Keratinocyte (primary cell): ENCODE measurements at regions not wholly inside any gene's neighbourhood (a gene's known extent, or its start where the extent isn't known, plus 50 kb on each side); places are given as distances from the start of the nearest gene placed in this dataset.

Experiments
- DNase-seq: peaks from one replicate; pipeline ENCODE4 v3.0.0-alpha.2; 2011; ENCODE audit warnings: low read depth, missing footprints, low spot score
- FAIRE-seq: peaks from 2 replicates; lab custom pipeline; 2011; peaks lifted over from hg19 to GRCh38; lab: Jason Lieb, UNC
- H2AFZ ChIP-seq: 2 replicates; pipeline ENCODE4 v1.6.0; 2012; ENCODE audit warnings: low read length, control low read depth, inconsistent platforms; ENCODE audit not compliant: control insufficient read depth
- H3K27ac ChIP-seq: 2 replicates; pipeline ENCODE4 v1.5.1; 2011; ENCODE audit warnings: low read length; ENCODE audit not compliant: control insufficient read depth, insufficient read depth
- H3K27me3 ChIP-seq: 3 replicates; pipeline ENCODE4 v1.6.0; 2011; ENCODE audit warnings: low read length; ENCODE audit not compliant: control insufficient read depth, insufficient read depth; ENCODE audit errors: extremely low read depth
- H3K36me3 ChIP-seq, 2 experiments: 2 replicates in 1 of 2; 3 replicates in 1 of 2; pipeline ENCODE4 v1.5.1; 2011; ENCODE audit warnings: low read length in 2 of 2, mild to moderate bottlenecking in 1 of 2; ENCODE audit not compliant: control insufficient read depth in 2 of 2, insufficient read depth in 2 of 2; ENCODE audit errors: extremely low read depth in 1 of 2
- H3K4me1 ChIP-seq: 3 replicates; pipeline ENCODE4 v1.5.1; 2011; ENCODE audit warnings: low read length; ENCODE audit not compliant: control insufficient read depth, insufficient read depth; ENCODE audit errors: extremely low read depth
- H3K4me2 ChIP-seq: 3 replicates; pipeline ENCODE4 v1.6.0; 2011; ENCODE audit warnings: low read depth, low read length; ENCODE audit not compliant: control insufficient read depth, insufficient read depth; ENCODE audit errors: extremely low read depth
- H3K4me3 ChIP-seq, 3 experiments: fragments of 200-600 bp in 1 of 3; sonication (generic) in 1 of 3; 2 replicates in 2 of 3; 3 replicates in 1 of 3; pipeline ENCODE4 v1.5.1; 2011 to 2016; ENCODE audit warnings: low read length in 3 of 3, mild to moderate bottlenecking in 3 of 3, control low read depth in 2 of 3, inconsistent platforms in 1 of 3, low read depth in 1 of 3, mixed read lengths in 1 of 3, mixed run types in 1 of 3, moderate library complexity in 1 of 3; ENCODE audit not compliant: control insufficient read depth in 2 of 3, insufficient read depth in 2 of 3; ENCODE audit errors: extremely low read depth in 1 of 3
- H3K79me2 ChIP-seq: 2 replicates; pipeline ENCODE4 v1.6.0; 2012; ENCODE audit warnings: low read length; ENCODE audit not compliant: control insufficient read depth, insufficient read depth
- H3K9ac ChIP-seq: 3 replicates; pipeline ENCODE4 v1.6.0; 2011; ENCODE audit warnings: low read length; ENCODE audit not compliant: control insufficient read depth, insufficient read depth; ENCODE audit errors: extremely low read depth
- H3K9me1 ChIP-seq: 3 replicates; pipeline ENCODE4 v1.6.0; 2011; ENCODE audit warnings: low read length; ENCODE audit not compliant: control insufficient read depth, insufficient read depth; ENCODE audit errors: extremely low read depth
- H3K9me3 ChIP-seq: 2 replicates; pipeline ENCODE4 v1.5.1; 2012; ENCODE audit warnings: low read depth, low read length; ENCODE audit not compliant: control insufficient read depth
- H4K20me1 ChIP-seq: 3 replicates; pipeline ENCODE4 v1.6.0; 2011; ENCODE audit warnings: low read length; ENCODE audit not compliant: control insufficient read depth, insufficient read depth; ENCODE audit errors: extremely low read depth
- EZH2 ChIP-seq: IDR thresholded peaks from one replicate; pipeline ENCODE4 v1.6.1; 2012; ENCODE audit warnings: inconsistent platforms, mild to moderate bottlenecking, low read length, moderate library complexity
- dilution Hi-C: fragments of 300-500 bp; cut with MboI; formaldehyde crosslinking; loops from one replicate; pipeline ENCODE4 v1.7.0; 2020; ENCODE audit warnings: low sequenced_read_pairs; ENCODE audit not compliant: extremely low pct_ligation_motif_present
- TF ChIP-seq, protein P1 (sequence below), 3 experiments: IDR thresholded peaks in 1 of 3; conservative IDR thresholded peaks in 1 of 3; optimal IDR thresholded peaks in 1 of 3; 2 replicates in 2 of 3; 3 replicates in 1 of 3; pipeline versions ENCODE3 to v1.5.1; 2011; ENCODE audit warnings: low read length in 3 of 3, mild to moderate bottlenecking in 3 of 3, moderate library complexity in 2 of 3, control low read depth in 1 of 3, inconsistent platforms in 1 of 3; ENCODE audit not compliant: insufficient read depth in 2 of 3; ENCODE audit errors: extremely low read depth in 1 of 3

GRCh38 chr14:31961896-31962295, 115.2 kb upstream of the ARHGAP5 start:
- no peak for FAIRE-seq
- no peak overlapping the region for H3K9ac ChIP-seq
- dilution Hi-C loops: no loop called here
- H3K27ac ChIP-seq: no peak overlapping the region
- H4K20me1 ChIP-seq: no peaks in the 10 kb centered on the region
- no peak for TF ChIP-seq EZH2
- TF ChIP-seq, protein P1, sequence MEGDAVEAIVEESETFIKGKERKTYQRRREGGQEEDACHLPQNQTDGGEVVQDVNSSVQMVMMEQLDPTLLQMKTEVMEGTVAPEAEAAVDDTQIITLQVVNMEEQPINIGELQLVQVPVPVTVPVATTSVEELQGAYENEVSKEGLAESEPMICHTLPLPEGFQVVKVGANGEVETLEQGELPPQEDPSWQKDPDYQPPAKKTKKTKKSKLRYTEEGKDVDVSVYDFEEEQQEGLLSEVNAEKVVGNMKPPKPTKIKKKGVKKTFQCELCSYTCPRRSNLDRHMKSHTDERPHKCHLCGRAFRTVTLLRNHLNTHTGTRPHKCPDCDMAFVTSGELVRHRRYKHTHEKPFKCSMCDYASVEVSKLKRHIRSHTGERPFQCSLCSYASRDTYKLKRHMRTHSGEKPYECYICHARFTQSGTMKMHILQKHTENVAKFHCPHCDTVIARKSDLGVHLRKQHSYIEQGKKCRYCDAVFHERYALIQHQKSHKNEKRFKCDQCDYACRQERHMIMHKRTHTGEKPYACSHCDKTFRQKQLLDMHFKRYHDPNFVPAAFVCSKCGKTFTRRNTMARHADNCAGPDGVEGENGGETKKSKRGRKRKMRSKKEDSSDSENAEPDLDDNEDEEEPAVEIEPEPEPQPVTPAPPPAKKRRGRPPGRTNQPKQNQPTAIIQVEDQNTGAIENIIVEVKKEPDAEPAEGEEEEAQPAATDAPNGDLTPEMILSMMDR (optimal IDR thresholded peaks at IDR 0.05 in 1 of 3, IDR thresholded peaks at IDR 0.05 in 1 of 3, conservative IDR thresholded peaks at IDR 0.05 in 1 of 3; ENCODE audit: extremely low read depth in 1 of 3, insufficient read depth in 2 of 3, low read length in 3 of 3): no peak
- H3K27me3 ChIP-seq: no peaks in the 10 kb centered on the region
- DNase-seq: no peak
- H2AFZ ChIP-seq: no peak overlapping the region
- no peak overlapping the region for H3K4me3 ChIP-seq
- H3K4me2 ChIP-seq: no peak overlapping the region
- H3K36me3 ChIP-seq: no peaks in the 10 kb centered on the region
- H3K4me1 ChIP-seq: peaks cover 10% of the 10 kb centered on the region
- no peaks in the 10 kb centered on the region for H3K9me1 ChIP-seq
- H3K79me2 ChIP-seq: no peaks in the 10 kb centered on the region
- H3K9me3 ChIP-seq: no peaks in the 10 kb centered on the region

- no peak overlapping the region for H3K4me3 ChIP-seq
- FAIRE-seq (no peak), DNase-seq (no peak)
- H3K9me3 ChIP-seq: no peaks in the 10 kb centered on the region
- no peak overlapping the region for H2AFZ ChIP-seq
- no peak overlapping the region for H3K4me2 ChIP-seq
- H3K79me2 ChIP-seq: no peaks in the 10 kb centered on the region
- H3K9ac ChIP-seq: no peak overlapping the region
- H3K36me3 ChIP-seq: no peaks in the 10 kb centered on the region
- TF ChIP-seq, protein P1 (optimal IDR thresholded peaks at IDR 0.05 in 1 of 3, IDR thresholded peaks at IDR 0.05 in 1 of 3, conservative IDR thresholded peaks at IDR 0.05 in 1 of 3; ENCODE audit: extremely low read depth in 1 of 3, insufficient read depth in 2 of 3, low read length in 3 of 3): no peak
- TF ChIP-seq EZH2: no peak
- dilution Hi-C loops: no loop called here
- no peak overlapping the region for H3K27ac ChIP-seq
- H3K27me3 ChIP-seq: no peaks in the 10 kb centered on the region
- H4K20me1 ChIP-seq: no peaks in the 10 kb centered on the region
- no peaks in the 10 kb centered on the region for H3K9me1 ChIP-seq
- H3K4me1 ChIP-seq: peaks cover 10% of the 10 kb centered on the region
Observed at GRCh38 chr14:31962920-31963319, 114.2 kb upstream of the ARHGAP5 start.
